ENCODE measurements at regions not wholly inside any gene's neighbourhood (a gene's known extent, or its start where the extent isn't known, plus 50 kb on each side); places are given as distances from the start of the nearest gene placed in this dataset.

DNA sequence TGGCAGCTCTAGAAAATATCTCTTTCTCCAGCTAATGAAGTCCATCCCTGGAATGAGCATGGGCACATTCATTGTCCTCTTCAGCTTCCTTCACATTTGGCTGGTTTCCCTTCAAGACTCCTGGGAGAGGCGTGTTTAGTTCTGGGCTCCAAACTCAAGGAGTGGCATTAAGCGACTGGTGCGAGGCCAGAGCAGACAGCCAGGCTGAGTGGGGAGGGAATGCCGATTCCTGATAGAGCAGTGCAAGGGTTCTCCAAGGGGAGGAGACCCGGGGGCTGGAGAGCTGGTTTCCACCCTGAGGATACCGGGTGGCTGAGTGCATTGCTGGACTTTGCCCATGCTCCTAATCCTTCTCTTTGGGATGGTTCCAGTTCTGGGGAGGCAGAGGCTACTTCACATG, 372.1 kb downstream of the RPS24 start:
- TF ChIP-seq, protein P1, sequence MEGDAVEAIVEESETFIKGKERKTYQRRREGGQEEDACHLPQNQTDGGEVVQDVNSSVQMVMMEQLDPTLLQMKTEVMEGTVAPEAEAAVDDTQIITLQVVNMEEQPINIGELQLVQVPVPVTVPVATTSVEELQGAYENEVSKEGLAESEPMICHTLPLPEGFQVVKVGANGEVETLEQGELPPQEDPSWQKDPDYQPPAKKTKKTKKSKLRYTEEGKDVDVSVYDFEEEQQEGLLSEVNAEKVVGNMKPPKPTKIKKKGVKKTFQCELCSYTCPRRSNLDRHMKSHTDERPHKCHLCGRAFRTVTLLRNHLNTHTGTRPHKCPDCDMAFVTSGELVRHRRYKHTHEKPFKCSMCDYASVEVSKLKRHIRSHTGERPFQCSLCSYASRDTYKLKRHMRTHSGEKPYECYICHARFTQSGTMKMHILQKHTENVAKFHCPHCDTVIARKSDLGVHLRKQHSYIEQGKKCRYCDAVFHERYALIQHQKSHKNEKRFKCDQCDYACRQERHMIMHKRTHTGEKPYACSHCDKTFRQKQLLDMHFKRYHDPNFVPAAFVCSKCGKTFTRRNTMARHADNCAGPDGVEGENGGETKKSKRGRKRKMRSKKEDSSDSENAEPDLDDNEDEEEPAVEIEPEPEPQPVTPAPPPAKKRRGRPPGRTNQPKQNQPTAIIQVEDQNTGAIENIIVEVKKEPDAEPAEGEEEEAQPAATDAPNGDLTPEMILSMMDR (IDR thresholded peaks at IDR 0.05; ENCODE audit: low read depth, low read length), result no peak
- H3K4me3 ChIP-seq (ENCODE audit: low read depth, low read length), result no peak overlapping the region

- no peak overlapping the region for H3K4me3 ChIP-seq (ENCODE audit: low read depth, low read length)
- TF ChIP-seq, protein P1 (IDR thresholded peaks at IDR 0.05; ENCODE audit: low read depth, low read length), result no peak
Measured at GRCh38 chr10:78406648-78407008, 373.0 kb downstream of the RPS24 start.

DNA sequence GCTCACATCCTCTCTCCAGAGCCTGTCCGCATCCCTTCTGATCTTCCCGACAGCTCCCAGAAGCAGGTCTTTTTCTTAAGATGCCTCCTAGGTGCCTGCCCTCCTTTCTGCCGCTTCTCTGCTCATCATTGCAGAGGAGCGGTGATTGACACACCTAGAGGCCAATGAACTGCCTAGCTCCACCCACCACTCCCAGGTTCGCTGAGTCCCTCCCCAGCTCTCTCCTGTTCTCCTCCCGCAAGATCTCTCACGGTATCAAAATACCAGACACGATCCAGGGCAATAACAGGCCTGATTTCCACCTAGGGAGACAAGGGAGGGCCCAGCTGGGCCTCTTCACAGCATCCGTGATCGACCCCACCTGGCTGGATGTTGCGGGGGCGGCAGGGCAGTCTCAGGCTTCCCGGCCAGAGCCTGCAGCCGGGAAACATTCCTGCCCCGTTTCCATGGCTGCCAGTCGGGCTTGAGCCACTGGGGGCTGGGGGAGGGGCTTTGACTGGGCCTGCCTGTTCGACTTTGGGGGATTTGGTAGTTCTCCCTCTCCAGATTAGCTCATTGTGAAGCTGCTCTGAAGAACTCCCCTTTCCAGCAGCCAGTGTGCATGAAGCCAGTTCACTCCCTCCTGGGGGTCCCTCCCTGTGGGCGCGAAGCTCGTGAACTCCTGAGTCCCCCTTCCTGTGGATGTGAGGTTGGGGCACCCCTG, 373.5 kb downstream of the RPS24 start:
- TF ChIP-seq, protein P1 (IDR thresholded peaks at IDR 0.05; ENCODE audit: low read depth, low read length), result no peak
- no peak overlapping the region for H3K4me3 ChIP-seq (ENCODE audit: low read depth, low read length)

DNA sequence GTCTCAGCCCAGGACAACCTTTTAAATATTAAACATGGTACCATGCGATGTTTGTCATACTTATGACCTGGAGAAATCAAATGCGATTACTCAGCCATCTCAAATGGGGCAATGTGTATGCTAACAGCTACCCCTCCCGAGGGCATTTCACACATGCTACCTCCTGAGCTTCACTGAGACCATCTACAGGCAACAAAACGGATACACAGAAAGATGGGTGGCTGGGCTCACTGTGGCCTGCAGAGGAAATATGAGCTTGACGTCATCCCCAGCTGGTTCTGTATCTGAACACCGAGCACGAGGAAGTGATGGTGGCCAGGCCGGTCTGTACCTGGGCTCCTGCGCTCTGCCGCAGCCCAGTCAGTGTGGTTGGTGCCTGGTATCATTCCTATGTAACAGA, 374.3 kb downstream of the RPS24 start:
- no peak overlapping the region for H3K4me3 ChIP-seq (ENCODE audit: low read depth, low read length)
- TF ChIP-seq, protein P1 (IDR thresholded peaks at IDR 0.05; ENCODE audit: low read depth, low read length), result no peak

DNA sequence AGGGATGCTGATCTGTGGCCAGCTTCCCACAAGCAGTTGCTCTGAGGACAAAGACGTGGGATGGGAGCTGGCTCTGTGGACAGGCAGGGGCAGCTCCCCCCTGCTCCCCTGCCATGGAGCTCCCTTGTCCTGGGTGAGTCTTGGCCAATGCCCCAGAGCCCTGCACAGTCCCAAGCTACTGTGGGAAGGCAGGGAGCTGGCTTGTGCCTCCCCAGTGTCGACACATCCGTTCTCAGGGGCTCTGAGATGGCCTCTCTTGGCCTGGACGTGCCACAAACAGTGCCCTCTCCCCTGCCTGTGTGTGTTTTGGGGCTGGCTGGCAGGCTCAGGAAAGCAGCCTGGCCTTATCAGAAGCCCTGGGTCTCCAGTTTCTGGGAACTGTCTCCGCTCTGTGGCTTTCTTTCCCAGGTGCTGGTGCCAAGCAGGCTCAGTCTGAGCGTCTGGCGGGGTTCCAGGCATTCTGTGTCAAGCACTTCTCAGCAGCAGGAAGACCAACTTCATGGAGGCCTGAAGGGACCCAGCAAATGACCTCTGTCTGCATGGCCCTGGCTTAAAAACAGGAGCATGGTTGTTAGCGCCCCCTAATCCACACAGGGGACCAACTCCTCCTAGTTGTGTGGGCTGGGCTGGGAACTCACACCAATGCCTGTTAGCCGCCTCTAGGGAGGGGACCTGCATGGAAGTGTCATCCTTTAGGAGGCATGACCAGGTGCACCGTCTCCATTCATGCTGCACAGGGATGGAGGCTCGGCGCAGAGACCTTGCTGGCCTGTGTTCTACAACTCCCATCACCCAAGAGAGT, 375.2 kb downstream of the RPS24 start:
- no peak overlapping the region for H3K4me3 ChIP-seq (ENCODE audit: low read depth, low read length)
- TF ChIP-seq, protein P1 (IDR thresholded peaks at IDR 0.05; ENCODE audit: low read depth, low read length), result no peak

GRCh38 chr10:78410046-78410965, 376.6 kb downstream of the RPS24 start:
- no peak overlapping the region for H3K4me3 ChIP-seq (ENCODE audit: low read depth, low read length)

More at GRCh38 chr10:78410046-78410965, 376.6 kb downstream of the RPS24 start:
- TF ChIP-seq, protein P1 (IDR thresholded peaks at IDR 0.05; ENCODE audit: low read depth, low read length), result no peak
